ENCODE measurements at regions not wholly inside any gene's neighbourhood (a gene's known extent, or its start where the extent isn't known, plus 50 kb on each side); places are given as distances from the start of the nearest gene placed in this dataset.

GRCh38 chr1:214952648-214953047 lies 129.9 kb upstream of the KCNK2 start:
- no peak for DNase-seq
- Histone ChIP-seq H3K27me3 (no peaks in the 10 kb centered on the region), H3K36me3 (no peaks in the 10 kb centered on the region), H3K4me1 (no peaks in the 10 kb centered on the region), H3K27ac (no peak overlapping the region), H3K9me3 (no peaks in the 10 kb centered on the region), H3K4me3 (no peak overlapping the region)
- WGBS, 2 donors = 68 to 71% methylated on average over 7 of the region's 7 CpGs
- intact Hi-C loops (cut with DNase I) = no loop called here
- TF ChIP-seq CTCF (IDR thresholded peaks at IDR 0.05) (no peak), POLR2A (IDR thresholded peaks at IDR 0.05) (no peak), POLR2AphosphoS5 (IDR thresholded peaks at IDR 0.05) (no peak), EP300 (IDR thresholded peaks at IDR 0.05) (no peak)

- H3K27ac ChIP-seq = no peak overlapping the region
- TF ChIP-seq POLR2AphosphoS5 (IDR thresholded peaks at IDR 0.05) (no peak), CTCF (IDR thresholded peaks at IDR 0.05) (no peak), EP300 (IDR thresholded peaks at IDR 0.05) (no peak), POLR2A (IDR thresholded peaks at IDR 0.05) (no peak)
Observed at GRCh38 chr1:214953901-214954616, 128.5 kb upstream of the KCNK2 start.

GRCh38 chr1:214954617-214954949 lies 128.0 kb upstream of the KCNK2 start:
- no peak overlapping the region for H3K4me3 ChIP-seq
- DNase-seq = no peak
- no peak overlapping the region for H3K27ac ChIP-seq
- H3K36me3 ChIP-seq = no peaks in the 10 kb centered on the region
- no peaks in the 10 kb centered on the region for H3K9me3 ChIP-seq
- intact Hi-C loops (cut with DNase I) = no loop called here
- H3K4me1 ChIP-seq = no peaks in the 10 kb centered on the region
- no peaks in the 10 kb centered on the region for H3K27me3 ChIP-seq
- TF ChIP-seq POLR2AphosphoS5 (IDR thresholded peaks at IDR 0.05) (no peak), POLR2A (IDR thresholded peaks at IDR 0.05) (no peak), EP300 (IDR thresholded peaks at IDR 0.05) (no peak), CTCF (IDR thresholded peaks at IDR 0.05) (no peak)

More at GRCh38 chr1:214953901-214954616, 128.5 kb upstream of the KCNK2 start:
- intact Hi-C loops (cut with DNase I) = no loop called here
- H3K27me3 ChIP-seq = no peaks in the 10 kb centered on the region
- H3K9me3 ChIP-seq = no peaks in the 10 kb centered on the region
- no peaks in the 10 kb centered on the region for H3K4me1 ChIP-seq
- DNase-seq = no peak
- no peaks in the 10 kb centered on the region for H3K36me3 ChIP-seq
- no peak overlapping the region for H3K4me3 ChIP-seq
- 86 to 90% methylated on average over 1 of the region's 1 CpG for WGBS, 2 donors

- Histone ChIP-seq H3K9me3 (peaks cover 0 to 4% (median 0%) of the 10 kb centered on the region in 4 donors), H3K36me3 (no peaks in the 10 kb centered on the region), H3K27ac (no peak overlapping the region), H3K4me3 (no peak overlapping the region), H3K27me3 (no peaks in the 10 kb centered on the region), H3K4me1 (no peaks in the 10 kb centered on the region)
- WGBS, 2 donors = 73 to 75% methylated on average over 8 of the region's 8 CpGs
- intact Hi-C loops (cut with DNase I) = no loop called here
- TF ChIP-seq POLR2A (IDR thresholded peaks at IDR 0.05) (no peak), POLR2AphosphoS5 (IDR thresholded peaks at IDR 0.05) (no peak), EP300 (IDR thresholded peaks at IDR 0.05) (no peak), CTCF (IDR thresholded peaks at IDR 0.05) (no peak)
- no peak for DNase-seq
Observed at GRCh38 chr1:214957330-214958137, 125.0 kb upstream of the KCNK2 start.

Data from sigmoid colon (tissue), 6 donors.